ENCODE measurements at regions not wholly inside any gene's neighbourhood (a gene's known extent, or its start where the extent isn't known, plus 50 kb on each side); places are given as distances from the start of the nearest gene placed in this dataset.

DNA sequence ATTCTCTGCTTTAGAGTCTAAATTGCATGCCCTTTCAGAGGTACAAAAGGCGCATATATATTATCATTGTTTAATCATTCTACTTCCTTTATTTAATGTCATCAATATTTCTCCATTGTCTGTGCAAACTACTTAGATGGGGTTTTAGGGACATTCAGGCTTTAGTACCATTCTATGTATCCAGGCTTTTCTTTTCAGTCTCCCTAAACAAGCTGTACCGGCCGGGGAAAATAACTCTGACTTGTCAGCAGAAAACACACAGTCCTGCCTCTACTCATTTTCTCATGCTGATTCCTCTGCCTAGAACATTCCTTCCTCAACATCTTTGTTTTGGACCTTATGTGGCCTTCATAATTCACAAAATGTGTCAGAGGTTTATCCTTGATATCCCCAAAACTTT lies 392.1 kb upstream of the DAB2 start:
- H3K4me2 ChIP-seq (ENCODE audit: low read length): peak overlapping the region; percentile 26; the same call in 1 of the 2 replicates
- no peaks in the 10 kb centered on the region for H3K79me2 ChIP-seq (ENCODE audit: low read length)
- H4K20me1 ChIP-seq (ENCODE audit: insufficient read depth, low read length): no peaks in the 10 kb centered on the region
- no peak overlapping the region for H3K27ac ChIP-seq (ENCODE audit: low read length)
- no peaks in the 10 kb centered on the region for H3K9me3 ChIP-seq (ENCODE audit: insufficient read depth, low read length)
- no peak overlapping the region for H3K9ac ChIP-seq (ENCODE audit: low read length)
- H3K27me3 ChIP-seq (ENCODE audit: low read depth, low read length): no peaks in the 10 kb centered on the region
- TF ChIP-seq, protein P1, sequence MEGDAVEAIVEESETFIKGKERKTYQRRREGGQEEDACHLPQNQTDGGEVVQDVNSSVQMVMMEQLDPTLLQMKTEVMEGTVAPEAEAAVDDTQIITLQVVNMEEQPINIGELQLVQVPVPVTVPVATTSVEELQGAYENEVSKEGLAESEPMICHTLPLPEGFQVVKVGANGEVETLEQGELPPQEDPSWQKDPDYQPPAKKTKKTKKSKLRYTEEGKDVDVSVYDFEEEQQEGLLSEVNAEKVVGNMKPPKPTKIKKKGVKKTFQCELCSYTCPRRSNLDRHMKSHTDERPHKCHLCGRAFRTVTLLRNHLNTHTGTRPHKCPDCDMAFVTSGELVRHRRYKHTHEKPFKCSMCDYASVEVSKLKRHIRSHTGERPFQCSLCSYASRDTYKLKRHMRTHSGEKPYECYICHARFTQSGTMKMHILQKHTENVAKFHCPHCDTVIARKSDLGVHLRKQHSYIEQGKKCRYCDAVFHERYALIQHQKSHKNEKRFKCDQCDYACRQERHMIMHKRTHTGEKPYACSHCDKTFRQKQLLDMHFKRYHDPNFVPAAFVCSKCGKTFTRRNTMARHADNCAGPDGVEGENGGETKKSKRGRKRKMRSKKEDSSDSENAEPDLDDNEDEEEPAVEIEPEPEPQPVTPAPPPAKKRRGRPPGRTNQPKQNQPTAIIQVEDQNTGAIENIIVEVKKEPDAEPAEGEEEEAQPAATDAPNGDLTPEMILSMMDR (IDR thresholded peaks at IDR 0.05; ENCODE audit: low read depth, low read length): no peak
- no peak for TF ChIP-seq EZH2phosphoT487 (IDR thresholded peaks at IDR 0.05; ENCODE audit: low read depth)
- no peak overlapping the region for H3K4me3 ChIP-seq (ENCODE audit: low read length)
- no peak overlapping the region for H2AFZ ChIP-seq (ENCODE audit: low read depth, low read length)
- peaks cover 11% of the 10 kb centered on the region for H3K4me1 ChIP-seq (ENCODE audit: low read length)
- H3K36me3 ChIP-seq (replicated peaks; ENCODE audit: low read depth, low read length): no peaks in the 10 kb centered on the region

DNA sequence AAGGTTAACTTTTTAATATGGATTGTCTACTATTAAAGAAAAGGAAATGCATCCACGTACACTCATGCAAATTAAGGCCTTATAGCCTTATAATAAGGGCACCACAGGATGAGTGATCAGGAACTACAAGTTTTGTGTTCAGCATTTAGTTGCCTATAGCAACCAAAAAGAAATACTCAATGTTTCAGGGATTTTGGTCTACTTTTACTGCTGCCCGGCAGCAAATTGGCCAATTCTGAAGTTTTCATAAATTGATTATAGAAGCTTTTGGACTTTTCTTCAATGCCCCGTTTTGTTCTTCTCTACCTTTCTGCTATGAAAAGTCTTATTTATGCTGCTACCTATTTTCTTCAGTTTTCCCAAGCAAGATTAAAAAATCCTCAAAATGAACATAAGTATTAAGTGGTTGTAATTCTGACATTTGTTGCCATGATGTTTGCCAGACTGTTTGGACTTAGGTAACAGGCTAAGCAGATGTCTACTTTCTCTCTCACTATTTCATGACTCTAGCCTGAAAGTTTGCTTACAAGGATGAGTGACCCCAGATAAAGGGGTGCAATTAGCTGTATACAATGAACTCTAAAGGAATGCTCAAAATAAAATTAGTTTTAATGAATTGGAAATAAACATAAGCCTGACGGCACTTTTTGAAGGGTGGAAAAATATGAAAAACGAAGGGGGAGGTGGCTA lies 391.5 kb upstream of the DAB2 start:
- no peak for TF ChIP-seq EZH2phosphoT487 (IDR thresholded peaks at IDR 0.05; ENCODE audit: low read depth)
- TF ChIP-seq, protein P1 (IDR thresholded peaks at IDR 0.05; ENCODE audit: low read depth, low read length): no peak
- Histone ChIP-seq H3K36me3 (replicated peaks; ENCODE audit: low read depth, low read length) (no peaks in the 10 kb centered on the region), H3K4me3 (ENCODE audit: low read length) (no peak overlapping the region), H3K9me3 (ENCODE audit: insufficient read depth, low read length) (no peaks in the 10 kb centered on the region), H3K4me1 (ENCODE audit: low read length) (peaks cover 11% of the 10 kb centered on the region), H3K79me2 (ENCODE audit: low read length) (no peaks in the 10 kb centered on the region), H4K20me1 (ENCODE audit: insufficient read depth, low read length) (no peaks in the 10 kb centered on the region), H3K27ac (ENCODE audit: low read length) (no peak overlapping the region), H3K9ac (ENCODE audit: low read length) (no peak overlapping the region), H2AFZ (ENCODE audit: low read depth, low read length) (no peak overlapping the region; the same call in 1 of the 2 replicates), H3K27me3 (ENCODE audit: low read depth, low read length) (no peaks in the 10 kb centered on the region), H3K4me2 (ENCODE audit: low read length) (peak overlapping the region; percentile 26; the same call in 1 of the 2 replicates)

DNA sequence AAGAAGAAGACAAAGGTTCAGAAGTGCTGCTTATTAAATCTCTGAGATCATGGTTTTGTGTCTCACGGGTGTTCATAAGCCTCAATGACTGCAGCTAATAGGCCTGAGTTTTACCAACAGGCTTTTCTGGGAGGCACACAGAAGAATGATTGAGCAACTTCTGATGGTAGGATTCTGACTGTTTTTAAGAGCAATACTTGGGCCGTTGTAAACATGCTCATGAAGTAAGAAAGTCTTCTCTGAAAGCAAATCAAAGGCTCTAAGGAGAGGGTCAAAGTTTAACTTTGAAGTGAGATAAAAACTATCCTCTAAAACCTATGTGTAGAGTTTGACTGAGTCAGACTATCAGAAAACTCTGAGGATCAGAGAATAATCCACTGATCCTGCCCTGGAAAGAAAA lies 390.9 kb upstream of the DAB2 start:
- Histone ChIP-seq H3K79me2 (ENCODE audit: low read length) (no peaks in the 10 kb centered on the region), H3K4me1 (ENCODE audit: low read length) (peaks cover 7% of the 10 kb centered on the region), H3K4me2 (ENCODE audit: low read length) (no peak overlapping the region), H2AFZ (ENCODE audit: low read depth, low read length) (no peak overlapping the region), H3K9me3 (ENCODE audit: insufficient read depth, low read length) (no peaks in the 10 kb centered on the region), H4K20me1 (ENCODE audit: insufficient read depth, low read length) (no peaks in the 10 kb centered on the region), H3K27ac (ENCODE audit: low read length) (no peak overlapping the region), H3K4me3 (ENCODE audit: low read length) (no peak overlapping the region), H3K9ac (ENCODE audit: low read length) (no peak overlapping the region), H3K36me3 (replicated peaks; ENCODE audit: low read depth, low read length) (no peaks in the 10 kb centered on the region), H3K27me3 (ENCODE audit: low read depth, low read length) (no peaks in the 10 kb centered on the region)
- TF ChIP-seq EZH2phosphoT487 (IDR thresholded peaks at IDR 0.05; ENCODE audit: low read depth): no peak
- TF ChIP-seq, protein P1 (IDR thresholded peaks at IDR 0.05; ENCODE audit: low read depth, low read length): no peak

DNA sequence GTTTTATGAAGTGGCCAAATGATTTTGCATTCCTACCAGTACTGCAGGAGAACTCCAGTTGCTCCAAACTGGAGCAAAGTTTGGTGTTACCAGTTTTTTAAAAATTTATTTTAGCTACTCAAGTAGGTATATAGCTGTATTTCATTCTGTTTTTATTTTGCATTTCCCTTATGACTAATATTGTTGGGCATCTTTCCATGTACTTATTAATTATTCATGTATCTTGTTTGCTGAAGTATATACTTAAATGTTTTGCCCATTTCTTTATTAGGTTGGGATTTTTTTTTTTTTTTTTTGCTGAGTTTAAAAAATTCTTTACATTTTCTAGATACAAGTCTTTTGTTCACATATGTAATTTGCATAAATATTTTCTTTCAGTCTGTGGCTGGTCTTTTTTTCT lies 386.6 kb upstream of the DAB2 start:
- no peak overlapping the region for H3K4me2 ChIP-seq (ENCODE audit: low read length)
- peaks cover 1% of the 10 kb centered on the region for H3K4me1 ChIP-seq (ENCODE audit: low read length)
- no peaks in the 10 kb centered on the region for H3K36me3 ChIP-seq (replicated peaks; ENCODE audit: low read depth, low read length)
- no peak overlapping the region for H3K4me3 ChIP-seq (ENCODE audit: low read length)
- no peaks in the 10 kb centered on the region for H4K20me1 ChIP-seq (ENCODE audit: insufficient read depth, low read length)
- no peaks in the 10 kb centered on the region for H3K27me3 ChIP-seq (ENCODE audit: low read depth, low read length)
- TF ChIP-seq EZH2phosphoT487 (IDR thresholded peaks at IDR 0.05; ENCODE audit: low read depth): no peak
- TF ChIP-seq, protein P1 (IDR thresholded peaks at IDR 0.05; ENCODE audit: low read depth, low read length): no peak
- no peak overlapping the region for H3K27ac ChIP-seq (ENCODE audit: low read length)
- no peak overlapping the region for H3K9ac ChIP-seq (ENCODE audit: low read length)
- H2AFZ ChIP-seq (ENCODE audit: low read depth, low read length): no peak overlapping the region
- H3K9me3 ChIP-seq (ENCODE audit: insufficient read depth, low read length): no peaks in the 10 kb centered on the region
- H3K79me2 ChIP-seq (ENCODE audit: low read length): no peaks in the 10 kb centered on the region

All from OCI-LY3 (cell line).